SK-N-SH (cell line): ENCODE measurements at regions not wholly inside any gene's neighbourhood (a gene's known extent, or its start where the extent isn't known, plus 50 kb on each side); places are given as distances from the start of the nearest gene placed in this dataset.

Experiments
- CTCF ChIA-PET: fragments of 300-600, 350-600 bp; formaldehyde crosslinking; extraction: SDS; loops from one replicate; lab custom pipeline; 2021; lab: Yijun Ruan, JAX
- POLR2A ChIA-PET: fragments of 350-600 bp; sonication (Branson Sonifier 250); formaldehyde crosslinking; extraction: SDS; loops from one replicate; lab custom pipeline; 2020; ENCODE audit warnings: antibody characterized with exemption, inconsistent platforms; lab: Yijun Ruan, JAX
- DNase-seq: peaks from one replicate; pipeline ENCODE4 v3.0.0; 2012
- H2AFZ ChIP-seq: fragments of 200-600 bp; sonication (generic); 2 replicates; pipeline ENCODE4 v1.8.1; 2016; ENCODE audit warnings: antibody characterized with exemption, mild to moderate bottlenecking, low read depth
- H3F3A ChIP-seq: fragments of 200-600 bp; sonication (generic); replicated peaks from 2 replicates; pipeline ENCODE3; 2016; ENCODE audit warnings: antibody characterized with exemption, mild to moderate bottlenecking; ENCODE audit not compliant: insufficient read depth
- H3K27ac ChIP-seq, 2 experiments: fragments of 200-500 bp in 1 of 2; fragments of 200-600 bp in 1 of 2; sonication (Bioruptor generic) in 1 of 2; sonication (generic), shearing (Covaris generic) in 1 of 2; 2 replicates each; pipeline versions ENCODE4 v1.5.1 to v1.6.1; 2014 to 2016; ENCODE audit warnings: low read depth in 2 of 2, inconsistent platforms in 1 of 2, low read length in 1 of 2, mild to moderate bottlenecking in 1 of 2, mixed read lengths in 1 of 2
- H3K27me3 ChIP-seq: fragments of 200-600 bp; sonication (generic), shearing (Covaris generic); 2 replicates; pipeline ENCODE4 v1.6.1; 2016; ENCODE audit warnings: mixed run types; ENCODE audit not compliant: insufficient read depth
- H3K36me3 ChIP-seq, 2 experiments: fragments of 200-500 bp in 1 of 2; fragments of 200-600 bp in 1 of 2; sonication (Bioruptor generic) in 1 of 2; sonication (generic) in 1 of 2; replicated peaks in 1 of 2; 2 replicates each; pipeline versions ENCODE3 to v1.5.1; 2014 to 2016; ENCODE audit warnings: low read length in 1 of 2, mild to moderate bottlenecking in 1 of 2; ENCODE audit not compliant: insufficient read depth in 2 of 2, control insufficient read depth in 1 of 2
- H3K4me1 ChIP-seq, 2 experiments: fragments of 200-500 bp in 1 of 2; fragments of 200-600 bp in 1 of 2; sonication (Bioruptor generic) in 1 of 2; sonication (generic), shearing (Covaris generic) in 1 of 2; 2 replicates each; pipeline versions ENCODE4 v1.5.1 to v1.6.1; 2014 to 2016; ENCODE audit warnings: low read depth in 1 of 2, low read length in 1 of 2, mixed run types in 1 of 2; ENCODE audit not compliant: insufficient read depth in 2 of 2, control insufficient read depth in 1 of 2
- H3K4me2 ChIP-seq: fragments of 200-600 bp; sonication (generic), shearing (Covaris generic); 2 replicates; pipeline ENCODE4 v1.6.1; 2017; ENCODE audit warnings: mixed run types
- H3K4me3 ChIP-seq, 2 experiments: fragments of 200-500 bp in 1 of 2; fragments of 200-600 bp in 1 of 2; sonication (Bioruptor generic) in 1 of 2; sonication (generic), shearing (Covaris generic) in 1 of 2; 2 replicates each; pipeline versions ENCODE4 v1.5.1 to v1.8.1; 2014 to 2016; ENCODE audit warnings: low read depth in 2 of 2, inconsistent platforms in 1 of 2, low read length in 1 of 2, mild to moderate bottlenecking in 1 of 2, mixed read lengths in 1 of 2, moderate library complexity in 1 of 2
- H3K79me2 ChIP-seq: fragments of 200-600 bp; sonication (generic); 2 replicates; pipeline ENCODE4 v1.8.1; 2017; ENCODE audit warnings: mild to moderate bottlenecking; ENCODE audit not compliant: insufficient read depth
- H3K9ac ChIP-seq: fragments of 200-600 bp; sonication (generic); 2 replicates; pipeline ENCODE4 v1.6.1; 2017; ENCODE audit warnings: mixed run types
- H3K9me2 ChIP-seq: fragments of 200-600 bp; sonication (generic); 2 replicates; pipeline ENCODE4 v1.6.1; 2017; ENCODE audit warnings: mixed run types
- H3K9me3 ChIP-seq: fragments of 200-600 bp; sonication (generic); 2 replicates; pipeline ENCODE4 v1.6.1; 2017; ENCODE audit warnings: mixed run types, mild to moderate bottlenecking, moderate library complexity
- H4K20me1 ChIP-seq: fragments of 200-600 bp; sonication (generic); 2 replicates; pipeline ENCODE4 v1.6.1; 2017; ENCODE audit warnings: mild to moderate bottlenecking, mixed run types; ENCODE audit not compliant: insufficient read depth
- CHD2 ChIP-seq: fragments of 150-350 bp; IDR thresholded peaks from 2 replicates; pipeline ENCODE4 v1.6.1; 2018; ENCODE audit warnings: low read length; ENCODE audit not compliant: partially characterized antibody
- CTCF ChIP-seq: fragments of 200-600 bp; sonication (generic); IDR thresholded peaks from 2 replicates; pipeline ENCODE4 v1.6.1; 2017; ENCODE audit warnings: antibody characterized with exemption, mild to moderate bottlenecking, moderate library complexity
- ELF1 ChIP-seq: IDR thresholded peaks from 2 replicates; pipeline ENCODE4 v1.4.0; 2012
- EP300 ChIP-seq, 2 experiments: IDR thresholded peaks; 2 replicates each; pipeline versions ENCODE4 v1.4.0 to v1.6.1; 2012; ENCODE audit warnings: borderline replicate concordance in 1 of 2, low read depth in 1 of 2, low read length in 1 of 2
- FOSL2 ChIP-seq: IDR thresholded peaks from 2 replicates; pipeline ENCODE4 v1.4.0; 2012; ENCODE audit warnings: low read depth, mild to moderate bottlenecking, moderate library complexity, borderline replicate concordance
- GATA2 ChIP-seq: sonication (generic); formaldehyde crosslinking; IDR thresholded peaks from 2 replicates; pipeline ENCODE4 v1.5.0; 2020; ENCODE audit warnings: mild to moderate bottlenecking, missing genetic modification reagents
- IRF3 ChIP-seq: fragments of 150-350 bp; IDR thresholded peaks from 2 replicates; pipeline ENCODE4 v1.6.1; 2016; ENCODE audit warnings: mild to moderate bottlenecking, low read depth, low read length
- JUND ChIP-seq: IDR thresholded peaks from 2 replicates; pipeline ENCODE4 v1.4.0; 2012
- MEF2A ChIP-seq: IDR thresholded peaks from 2 replicates; pipeline ENCODE4 v1.4.0; 2012; ENCODE audit warnings: low read depth, borderline replicate concordance
- NFIC ChIP-seq: IDR thresholded peaks from 2 replicates; pipeline ENCODE4 v1.4.0; 2012; ENCODE audit warnings: borderline replicate concordance
- NRF1 ChIP-seq: IDR thresholded peaks from 2 replicates; pipeline ENCODE4 v1.6.1; 2012; ENCODE audit warnings: low read depth, mild to moderate bottlenecking, low read length
- RAD21 ChIP-seq: IDR thresholded peaks from 2 replicates; pipeline ENCODE4 v1.6.1; 2012; ENCODE audit warnings: mild to moderate bottlenecking, low read length
- TCF12 ChIP-seq: IDR thresholded peaks from 2 replicates; pipeline ENCODE4 v1.4.0; 2012
- TEAD4 ChIP-seq: IDR thresholded peaks from 2 replicates; pipeline ENCODE4 v1.4.0; 2012; ENCODE audit warnings: mild to moderate bottlenecking, borderline replicate concordance; ENCODE audit not compliant: insufficient read depth
- ZBTB33 ChIP-seq: IDR thresholded peaks from 2 replicates; pipeline ENCODE4 v1.4.0; 2012; ENCODE audit warnings: low read depth, borderline replicate concordance
- WGBS: methylation state at CpG from one replicate; pipeline ENCODE4 v1.1.6; 2017; ENCODE audit warnings: low lambda C conversion rate; 5-methylcytosine and 5-hydroxymethylcytosine counted together
- TF ChIP-seq, protein P1 (sequence below): IDR thresholded peaks from 2 replicates; pipeline ENCODE4 v1.4.0; 2012; ENCODE audit warnings: low read depth

- H3F3A ChIP-seq = no peaks in the 10 kb centered on the region
- H3K9me3 ChIP-seq = no peaks in the 10 kb centered on the region
- no peaks in the 10 kb centered on the region for H4K20me1 ChIP-seq
- H3K36me3 ChIP-seq = no peaks in the 10 kb centered on the region
- H3K4me3 ChIP-seq = no peak overlapping the region
- H3K4me2 ChIP-seq = no peak overlapping the region
- H3K9ac ChIP-seq = no peak overlapping the region
- ChIA-PET CTCF (no interaction called here), POLR2A (no interaction called here)
- no peaks in the 10 kb centered on the region for H3K27me3 ChIP-seq
- no peaks in the 10 kb centered on the region for H3K9me2 ChIP-seq
- TF ChIP-seq TCF12 (no peak), ELF1 (no peak), ZBTB33 (no peak), TEAD4 (no peak), GATA2 (CRISPR knock-in tag) (no peak), EP300 (IDR thresholded peaks at IDR 0.05; ENCODE audit: borderline replicate concordance in 1 of 2, low read depth in 1 of 2, low read length in 1 of 2) (no peak), NRF1 (no peak), FOSL2 (no peak), NFIC (no peak), RAD21 (no peak), CTCF (no peak), MEF2A (no peak), JUND (no peak), CHD2 (no peak), IRF3 (no peak)
- TF ChIP-seq, protein P1, sequence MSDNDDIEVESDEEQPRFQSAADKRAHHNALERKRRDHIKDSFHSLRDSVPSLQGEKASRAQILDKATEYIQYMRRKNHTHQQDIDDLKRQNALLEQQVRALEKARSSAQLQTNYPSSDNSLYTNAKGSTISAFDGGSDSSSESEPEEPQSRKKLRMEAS = no peak
- no peaks in the 10 kb centered on the region for H3K79me2 ChIP-seq
- no peak for DNase-seq
- no peak overlapping the region for H2AFZ ChIP-seq
- 25% methylated on average over 5 of the region's 5 CpGs for WGBS
- H3K27ac ChIP-seq = no peak overlapping the region
- H3K4me1 ChIP-seq = no peaks in the 10 kb centered on the region
These were observed 984.7 kb downstream of the BRD1 start for GRCh38 chr22:48842976-48843375.
